K562 (cell line): ENCODE measurements at regions not wholly inside any gene's neighbourhood (a gene's known extent, or its start where the extent isn't known, plus 50 kb on each side); places are given as distances from the start of the nearest gene placed in this dataset.

Source experiments
- ATAC-seq: fragments of 200-7000 bp; cut with Tn5 transposase; 3 replicates; pipeline ENCODE4 v1.9.1; 2020; ENCODE audit warnings: moderate library complexity
- BruUV-seq: library from RNA; stranded (reverse); fragments of 400-500 nt; replicated peaks from 2 replicates; lab custom pipeline; 2021; lab: Mats Ljungman, UMichigan
- CTCF ChIA-PET: fragments of 300-600 bp; formaldehyde crosslinking; extraction: SDS; loops from one replicate; lab custom pipeline; 2021; ENCODE audit warnings: low intra/inter-chr PET ratio; lab: Yijun Ruan, JAX
- POLR2A ChIA-PET: fragments of 300-600, 350-650 bp; sonication (Branson Sonifier 250); formaldehyde crosslinking; extraction: SDS; loops from one replicate; lab custom pipeline; 2021; ENCODE audit warnings: antibody characterized with exemption, inconsistent platforms; lab: Yijun Ruan, JAX
- DNase-seq, 4 experiments: peaks; one replicate each; pipeline versions ENCODE4 v3.0.0 to v3.0.0-alpha.2; 2011 to 2018; ENCODE audit warnings: low spot score in 3 of 4, mixed read lengths in 3 of 4; ENCODE audit errors: extremely low read depth in 1 of 4
- FAIRE-seq: peaks from 2 replicates; lab custom pipeline; 2011; peaks lifted over from hg19 to GRCh38; lab: Jason Lieb, UNC
- H2AFZ ChIP-seq: 2 replicates; pipeline ENCODE4 v1.6.0; 2011; ENCODE audit warnings: low read depth, low read length, control low read depth, inconsistent platforms
- H3K27ac ChIP-seq: fragments of 200-600 bp; 3 replicates; pipeline ENCODE4 v1.8.0; 2011; ENCODE audit warnings: low read depth, mild to moderate bottlenecking, control low read depth, inconsistent platforms, low read length, moderate library complexity, mixed read lengths; ENCODE audit errors: extremely low read depth
- H3K27me3 ChIP-seq, 2 experiments: fragments of 300-600 bp in 1 of 2; 2 replicates in 1 of 2; 3 replicates in 1 of 2; pipeline versions ENCODE4 v1.6.0 to v1.8.0; 2011; ENCODE audit warnings: inconsistent platforms in 2 of 2, low read length in 2 of 2, mild to moderate bottlenecking in 1 of 2, mixed read lengths in 1 of 2, moderate library complexity in 1 of 2; ENCODE audit not compliant: control insufficient read depth in 2 of 2, insufficient read depth in 2 of 2
- H3K36me3 ChIP-seq: fragments of 300-600 bp; 3 replicates; pipeline ENCODE4 v1.8.0; 2011; ENCODE audit warnings: mild to moderate bottlenecking, low read length, inconsistent platforms; ENCODE audit not compliant: control insufficient read depth, insufficient read depth
- H3K4me1 ChIP-seq, 2 experiments: fragments of 200-600 bp in 1 of 2; replicated peaks in 1 of 2; 2 replicates in 1 of 2; 3 replicates in 1 of 2; pipeline versions ENCODE4 v1.5.1 to v1.8.0; 2011; ENCODE audit warnings: inconsistent platforms in 2 of 2, low read length in 2 of 2, mild to moderate bottlenecking in 1 of 2, mixed read lengths in 1 of 2, moderate library complexity in 1 of 2; ENCODE audit not compliant: control insufficient read depth in 2 of 2, insufficient read depth in 2 of 2
- H3K4me2 ChIP-seq: 2 replicates; pipeline ENCODE4 v1.6.1; 2011; ENCODE audit warnings: low read length, control low read depth, inconsistent platforms, mixed read lengths; ENCODE audit not compliant: insufficient read depth
- H3K4me3 ChIP-seq: fragments of 200-600 bp; sonication (generic), shearing (Covaris generic); 2 replicates; pipeline ENCODE4 v1.5.1; 2016; ENCODE audit warnings: control low read depth, inconsistent platforms
- H3K79me2 ChIP-seq: fragments of 200-600 bp; 3 replicates; pipeline ENCODE4 v1.8.0; 2011; ENCODE audit warnings: low read length, inconsistent platforms; ENCODE audit not compliant: control insufficient read depth, insufficient read depth
- H3K9ac ChIP-seq, 2 experiments: 2 replicates each; pipeline versions ENCODE4 v1.6.0 to v1.6.1; 2011; ENCODE audit warnings: low read depth in 2 of 2, low read length in 2 of 2, control low read depth in 1 of 2, inconsistent platforms in 1 of 2, mild to moderate bottlenecking in 1 of 2, mixed read lengths in 1 of 2; ENCODE audit not compliant: insufficient read depth in 1 of 2
- H3K9me1 ChIP-seq: one replicate; pipeline ENCODE4 v1.6.0; 2011; ENCODE audit warnings: inconsistent platforms, mild to moderate bottlenecking, low read length, moderate library complexity; ENCODE audit not compliant: control insufficient read depth, insufficient read depth
- H3K9me3 ChIP-seq: replicated peaks from 2 replicates; pipeline ENCODE4 v1.5.1; 2011; ENCODE audit warnings: low read depth, low read length, inconsistent platforms; ENCODE audit not compliant: control insufficient read depth, insufficient read depth
- H4K20me1 ChIP-seq: replicated peaks from 2 replicates; pipeline ENCODE4 v1.6.1; 2011; ENCODE audit warnings: low read length, inconsistent platforms, mixed read lengths; ENCODE audit not compliant: control insufficient read depth, insufficient read depth
- ARID2 ChIP-seq: fragments of 450-650 bp; IDR thresholded peaks from 2 replicates; pipeline ENCODE4 v1.6.1; 2017; ENCODE audit warnings: antibody characterized with exemption, mild to moderate bottlenecking
- C11orf30 ChIP-seq: fragments of 450-650 bp; IDR thresholded peaks from 2 replicates; pipeline ENCODE4 v1.6.1; 2016; ENCODE audit warnings: low read depth, mild to moderate bottlenecking
- CBX3 ChIP-seq, 2 experiments: IDR thresholded peaks; 1 replicate in 1 of 2; 2 replicates in 1 of 2; pipeline ENCODE4 v1.6.1; 2012; ENCODE audit warnings: inconsistent platforms in 2 of 2, low read length in 2 of 2, borderline replicate concordance in 1 of 2, control low read depth in 1 of 2
- CREB3L1 ChIP-seq: fragments of 450-650 bp; IDR thresholded peaks from 2 replicates; pipeline ENCODE4 v1.6.1; 2014; ENCODE audit warnings: low read depth, mild to moderate bottlenecking, moderate library complexity, borderline replicate concordance
- GABPB2 ChIP-seq: fragments of 250-450 bp; sonication (Bioruptor Pico); conservative IDR thresholded peaks from 2 replicates; pipeline ENCODE4 v1.5.1; 2021; ENCODE audit warnings: mild to moderate bottlenecking
- JUND ChIP-seq, 2 experiments: IDR thresholded peaks; 2 replicates in 1 of 2; 3 replicates in 1 of 2; pipeline ENCODE4 v1.6.1; 2011; ENCODE audit warnings: borderline replicate concordance in 2 of 2, low read depth in 2 of 2, low read length in 2 of 2, improper control_type of control experiment in 1 of 2, missing biosample characterization in 1 of 2, missing genetic modification characterization in 1 of 2, missing genetic modification reagents in 1 of 2
- KDM2B ChIP-seq: fragments of 250-450 bp; sonication (Bioruptor Pico); IDR thresholded peaks from 2 replicates; pipeline ENCODE4 v1.8.0; 2021; ENCODE audit warnings: mild to moderate bottlenecking, moderate library complexity
- LEF1 ChIP-seq: fragments of 450-650 bp; IDR thresholded peaks from 2 replicates; pipeline ENCODE4 v1.6.1; 2016; ENCODE audit warnings: mild to moderate bottlenecking
- MAFG ChIP-seq: fragments of 450-650 bp; conservative IDR thresholded peaks from 2 replicates; pipeline ENCODE4 v1.6.1; 2016; ENCODE audit warnings: missing genetic modification characterization, missing compliant biosample characterization
- MCM5 ChIP-seq: fragments of 450-650 bp; IDR thresholded peaks from 2 replicates; pipeline ENCODE4 v1.6.1; 2016; ENCODE audit warnings: low read depth
- MEIS2 ChIP-seq: fragments of 450-650 bp; IDR thresholded peaks from 2 replicates; pipeline ENCODE4 v1.6.1; 2014; ENCODE audit warnings: mild to moderate bottlenecking; ENCODE audit not compliant: partially characterized antibody
- POLR2G ChIP-seq: fragments of 200-400 bp; formaldehyde crosslinking; IDR thresholded peaks from 2 replicates; pipeline ENCODE4 v1.6.1; 2017; ENCODE audit warnings: low read depth, mild to moderate bottlenecking, antibody characterized with exemption, low read length, moderate library complexity
- ZBTB1 ChIP-seq: sonication (generic); formaldehyde crosslinking; IDR thresholded peaks from 2 replicates; pipeline ENCODE4 v1.8.1; 2023; ENCODE audit warnings: missing genetic modification reagents, low read depth, mild to moderate bottlenecking, borderline replicate concordance
- ZC3H8 ChIP-seq: fragments of 450-650 bp; IDR thresholded peaks from 2 replicates; pipeline ENCODE4 v1.6.1; 2017
- ZNF274 ChIP-seq: IDR thresholded peaks from 2 replicates; pipeline ENCODE4 v1.6.1; 2011; ENCODE audit warnings: low read depth, mild to moderate bottlenecking, low read length, moderate library complexity, borderline replicate concordance
- ZNF324 ChIP-seq: fragments of 250-450 bp; sonication (Bioruptor Pico); IDR thresholded peaks from 2 replicates; pipeline ENCODE4 v1.4.0; 2020; ENCODE audit warnings: mild to moderate bottlenecking
- ZNF518B ChIP-seq: fragments of 250-450 bp; sonication (Bioruptor Pico); IDR thresholded peaks from 2 replicates; pipeline ENCODE4 v1.5.0; 2021; ENCODE audit warnings: mild to moderate bottlenecking, moderate library complexity
- ZNF644 ChIP-seq: fragments of 200-800 bp; sonication (Bioruptor generic); IDR thresholded peaks from 2 replicates; pipeline ENCODE4 v1.6.1; 2016; ENCODE audit warnings: low read depth, missing genetic modification characterization, missing compliant biosample characterization
- ZNF655 ChIP-seq: fragments of 250-450 bp; sonication (Bioruptor Pico); IDR thresholded peaks from 2 replicates; pipeline ENCODE4 v1.5.0; 2021
- WGBS: fragments of 100-300 bp; shearing (Covaris generic); methylation state at CpG from one replicate; pipeline ENCODE4 v1.1.6; 2016; ENCODE audit warnings: low coverage, mixed read lengths; ENCODE audit not compliant: insufficient coverage; ENCODE audit errors: missing lambda C conversion rate; 5-methylcytosine and 5-hydroxymethylcytosine counted together
- in situ Hi-C: fragments of 300-500 bp; cut with MboI; formaldehyde crosslinking; loops from 4 replicates; pipeline ENCODE4 v1.15.0; 2018; ENCODE audit warnings: inconsistent platforms, mixed read lengths
- intact Hi-C: fragments of 100-400 bp; cut with micrococcal nuclease; formaldehyde crosslinking; loops from 2 replicates; pipeline ENCODE4 v1.14.2; 2022

- 74% methylated on average over 2 of the region's 2 CpGs for WGBS
- no peak for DNase-seq
- no peaks in the 10 kb centered on the region for H3K9me1 ChIP-seq
- in situ Hi-C loops (no loop called here), intact Hi-C loops (no loop called here)
- no peak for FAIRE-seq
- no peak overlapping the region for H3K4me3 ChIP-seq
- no peak overlapping the region for H3K27ac ChIP-seq
- peaks cover 45% of the 10 kb centered on the region for H3K79me2 ChIP-seq
- no peaks in the 10 kb centered on the region for H3K9me3 ChIP-seq
- H3K4me1 ChIP-seq, result peaks cover 0 to 5% of the 10 kb centered on the region in 2 experiments; a peak in 2 of 5 replicates
- H3K27me3 ChIP-seq, result no peaks in the 10 kb centered on the region
- H3K36me3 ChIP-seq, result no peaks in the 10 kb centered on the region
- ATAC-seq, result no peak
- BruUV-seq, result no TSS peak
- H3K9ac ChIP-seq, result no peak overlapping the region
- H4K20me1 ChIP-seq, result no peaks in the 10 kb centered on the region
- POLR2A ChIA-PET, result no interaction called here
- CTCF ChIA-PET, result no interaction called here
- no peak overlapping the region for H2AFZ ChIP-seq
- no peak overlapping the region for H3K4me2 ChIP-seq
- no peak for TF ChIP-seq CREB3L1
- no peak for TF ChIP-seq ZBTB1
- TF ChIP-seq GABPB2, result no peak
- 0 out of 2 replicates have a peak, but pooled peaks have one; percentile 49 for TF ChIP-seq ZNF324 (CRISPR knock-in tag)
- no peak for TF ChIP-seq ZC3H8
- no peak for TF ChIP-seq LEF1
- peak; percentile 49; the same call in 1 of the 2 replicates for TF ChIP-seq C11orf30
- TF ChIP-seq CBX3 (IDR thresholded peaks at IDR 0.05; ENCODE audit: borderline replicate concordance in 1 of 2, low read length in 2 of 2), result no peak
- no peak for TF ChIP-seq MCM5
- peak; percentile 51 for TF ChIP-seq MAFG
- no peak for TF ChIP-seq KDM2B
- TF ChIP-seq ZNF274, result no peak
- TF ChIP-seq ZNF644 (tag), result no peak
- TF ChIP-seq ZNF655 (CRISPR knock-in tag), result no peak
- TF ChIP-seq JUND (IDR thresholded peaks at IDR 0.05; ENCODE audit: borderline replicate concordance, low read depth, low read length), result no peak
- no peak for TF ChIP-seq JUND (tag; IDR thresholded peaks at IDR 0.05; ENCODE audit: borderline replicate concordance, low read depth, low read length)
- TF ChIP-seq MEIS2, result no peak
- TF ChIP-seq ARID2, result no peak
- no peak for TF ChIP-seq ZNF518B
- TF ChIP-seq POLR2G, result no peak
These were observed 371.5 kb upstream of the ATXN7L3B start for GRCh38 chr12:74166096-74166495.
